Stimulated activated CD8-positive, alpha-beta memory T cell treated with anti-CD3 and anti-CD28 coated beads, Interleukin-4, amount 100 ng/mL, for 1 hour (primary cell): ENCODE measurements at regions not wholly inside any gene's neighbourhood (a gene's known extent, or its start where the extent isn't known, plus 50 kb on each side); places are given as distances from the start of the nearest gene placed in this dataset.

ENCODE experiments used
- DNase-seq, 2 donors: peaks; one replicate each; pipeline ENCODE4 v3.0.0-alpha.2; 2020; ENCODE audit warnings: low read depth in 2 of 2, low spot score in 1 of 2

DNA sequence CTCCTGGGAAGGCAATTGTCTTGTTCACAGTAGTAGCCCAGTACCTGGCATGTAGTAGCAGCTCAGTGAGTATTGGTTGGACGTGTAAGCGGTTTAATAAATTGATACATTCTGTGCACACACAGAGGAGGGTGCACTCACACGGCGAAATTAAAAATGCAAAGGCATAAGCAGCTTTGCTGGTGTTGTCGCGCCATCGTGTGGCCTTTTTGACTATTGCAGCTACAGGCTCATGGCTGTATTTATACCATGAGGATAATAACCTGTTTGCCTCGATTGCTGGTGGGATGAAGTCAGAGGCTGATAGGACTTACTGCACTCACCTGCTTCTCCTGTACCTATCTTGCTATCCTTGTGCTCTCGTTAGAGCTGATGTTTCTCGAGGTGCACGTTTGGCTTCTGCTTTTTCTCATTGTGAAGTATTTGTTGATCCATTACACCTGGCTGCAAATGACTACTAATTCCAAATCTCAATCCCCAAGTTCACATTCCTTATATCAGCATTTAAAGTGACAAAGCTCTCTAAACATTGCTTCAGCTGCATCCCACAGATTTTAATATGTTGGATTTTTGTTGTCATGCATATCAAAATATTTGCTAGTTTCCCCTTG is 61.5 kb downstream of the TBXT start:
- DNase-seq, result peak in 1 of 2 donors; percentile 40

DNA sequence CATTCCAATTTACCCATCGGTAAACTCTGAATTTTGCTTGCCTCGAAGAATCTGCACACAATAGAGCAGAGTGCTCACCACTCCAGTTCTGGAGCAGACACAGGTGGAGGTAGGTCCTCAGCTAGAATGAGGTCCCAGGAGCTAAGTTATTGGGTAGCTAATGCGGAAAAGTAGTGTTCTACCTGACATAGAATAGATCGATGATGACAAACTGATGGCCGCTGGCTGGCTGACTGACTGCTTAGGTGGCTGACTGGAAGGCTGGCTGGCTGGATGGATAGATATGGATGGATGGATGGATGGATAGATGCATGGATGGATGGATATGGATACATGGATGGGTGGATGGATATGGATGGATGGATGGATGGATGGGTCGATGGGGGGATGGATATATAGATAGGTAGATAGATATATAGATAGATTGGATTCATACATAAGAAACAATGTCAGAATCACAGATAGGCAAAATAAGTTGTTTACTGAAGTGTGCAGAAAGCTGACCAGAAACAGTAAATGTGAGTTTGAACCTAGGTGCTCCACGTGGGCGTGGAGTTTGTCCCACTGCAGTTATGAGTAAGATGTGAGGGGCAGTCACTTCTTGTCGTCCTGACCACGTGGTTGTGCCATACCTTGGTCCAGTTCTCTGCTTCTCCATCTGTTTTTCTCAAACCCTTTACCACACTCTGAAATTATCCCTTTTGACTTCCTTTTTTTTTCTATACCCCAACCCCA is 62.1 kb downstream of the TBXT start:
- no peak for DNase-seq

DNA sequence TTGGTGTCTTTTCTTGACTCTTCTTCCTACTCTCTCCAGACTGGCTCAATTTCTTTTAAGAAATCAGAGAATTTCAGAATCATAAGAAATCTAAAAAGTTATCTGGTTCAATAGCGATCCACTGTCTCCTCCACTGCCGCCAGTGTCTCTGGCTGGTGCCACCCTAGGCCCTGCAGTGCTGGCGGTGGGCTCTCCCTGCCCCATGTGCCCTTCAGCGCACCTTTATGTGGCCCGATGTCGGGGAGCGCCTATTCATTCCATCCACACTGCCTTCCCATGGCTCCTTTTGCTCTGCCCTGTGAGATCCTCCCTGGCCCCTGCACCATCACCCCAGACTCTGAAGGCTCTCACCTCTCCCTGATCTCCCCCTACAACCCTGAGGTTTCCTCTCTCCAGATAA is 62.8 kb downstream of the TBXT start:
- DNase-seq, result no peak

DNA sequence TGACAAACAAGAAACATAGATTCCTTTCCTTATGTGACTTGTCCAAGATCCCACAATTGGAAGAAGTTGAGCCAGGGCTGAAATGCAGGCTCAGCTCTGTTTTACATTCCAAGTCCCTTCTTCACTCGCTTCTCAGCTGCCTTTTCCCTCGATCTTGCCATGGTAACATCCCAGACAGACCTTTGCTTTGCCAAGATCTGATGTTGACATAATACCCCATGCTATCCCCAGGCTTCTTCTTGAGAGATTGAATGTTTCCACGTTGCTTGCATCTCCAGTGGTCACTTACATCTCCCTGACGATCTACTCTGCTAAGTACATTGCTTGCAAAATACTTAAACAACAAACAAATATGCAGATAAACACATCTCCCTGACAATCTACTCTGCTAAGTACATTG is 63.5 kb downstream of the TBXT start:
- no peak for DNase-seq

DNA sequence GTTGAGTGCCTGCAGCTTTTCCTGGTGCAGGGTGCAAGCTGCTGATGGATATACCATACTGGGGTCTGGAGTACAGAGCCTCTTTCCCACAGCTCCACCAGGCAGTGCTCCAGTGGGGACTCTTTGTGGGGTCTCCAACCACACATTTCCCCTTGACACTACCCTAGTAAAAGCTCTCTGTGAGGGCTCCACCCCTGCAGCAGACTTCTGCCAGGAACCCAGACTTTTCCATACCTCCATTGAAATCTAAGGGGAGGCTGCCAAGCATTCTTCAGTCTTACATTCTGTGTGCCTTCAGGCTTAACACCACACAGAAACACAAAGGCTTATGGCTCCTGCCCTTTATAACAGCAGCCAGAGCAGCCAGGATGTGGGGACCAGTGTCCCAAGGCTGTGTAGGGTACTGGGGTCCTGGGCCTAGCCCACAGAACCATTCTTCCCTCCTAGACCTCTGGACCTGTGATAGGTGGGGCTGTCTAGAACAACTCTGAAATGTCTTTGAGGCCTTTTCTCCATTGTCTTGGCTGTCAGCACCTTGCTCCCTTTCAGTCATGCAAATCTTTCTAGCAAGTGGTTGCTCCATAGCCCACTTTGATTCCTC is 65.7 kb downstream of the TBXT start:
- DNase-seq, result no peak

DNA sequence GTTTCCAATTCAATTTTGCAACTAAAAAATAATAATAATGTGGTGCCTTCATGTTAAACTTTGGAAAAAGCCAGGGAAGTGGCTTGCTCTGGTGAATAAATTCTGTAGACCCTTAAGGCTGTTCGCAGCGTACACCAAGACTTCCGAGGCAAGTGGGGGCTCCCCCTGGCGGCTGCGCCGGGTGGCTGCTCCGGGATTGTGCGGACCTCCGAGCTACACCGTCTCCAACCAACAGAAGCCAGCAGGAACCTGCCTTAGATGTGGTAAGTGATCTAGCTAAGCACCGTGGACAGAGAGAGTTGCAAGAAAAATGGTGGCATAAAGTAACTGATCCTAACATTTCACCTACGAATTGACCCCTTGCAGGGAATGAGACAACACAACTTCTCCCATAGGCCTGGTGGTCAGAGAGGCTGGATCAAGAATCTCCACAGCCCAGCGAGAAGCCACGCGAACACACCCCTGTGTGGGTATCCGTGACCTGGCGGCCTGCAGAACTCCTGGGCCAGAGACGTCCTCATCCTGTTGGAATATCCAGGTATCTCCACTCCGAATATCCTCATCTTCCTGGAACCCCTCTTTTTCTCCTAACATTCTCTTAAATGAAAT is 69.6 kb downstream of the TBXT start:
- peak in 1 of 2 donors; percentile 17 for DNase-seq

DNA sequence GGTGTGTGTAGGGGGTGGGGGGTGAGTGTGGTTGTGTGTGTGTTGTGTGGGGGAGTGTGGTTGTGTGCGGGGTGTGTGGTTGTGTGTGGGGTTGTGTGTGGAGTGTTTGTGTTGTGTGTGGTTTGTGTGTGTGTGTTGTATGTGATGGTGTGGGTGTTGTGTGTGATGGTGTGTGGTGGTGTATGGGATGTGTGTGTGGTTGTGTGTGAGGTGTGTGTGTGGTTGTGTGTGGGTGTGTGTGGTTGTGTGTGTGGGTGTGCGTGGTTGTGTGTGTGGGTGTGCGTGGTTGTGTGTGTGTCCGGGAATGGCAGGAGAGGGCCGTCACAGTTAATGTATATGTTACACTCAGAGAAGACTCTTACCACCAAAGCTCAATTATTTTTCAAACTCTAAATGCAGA is 79.8 kb downstream of the TBXT start:
- no peak for DNase-seq

DNA sequence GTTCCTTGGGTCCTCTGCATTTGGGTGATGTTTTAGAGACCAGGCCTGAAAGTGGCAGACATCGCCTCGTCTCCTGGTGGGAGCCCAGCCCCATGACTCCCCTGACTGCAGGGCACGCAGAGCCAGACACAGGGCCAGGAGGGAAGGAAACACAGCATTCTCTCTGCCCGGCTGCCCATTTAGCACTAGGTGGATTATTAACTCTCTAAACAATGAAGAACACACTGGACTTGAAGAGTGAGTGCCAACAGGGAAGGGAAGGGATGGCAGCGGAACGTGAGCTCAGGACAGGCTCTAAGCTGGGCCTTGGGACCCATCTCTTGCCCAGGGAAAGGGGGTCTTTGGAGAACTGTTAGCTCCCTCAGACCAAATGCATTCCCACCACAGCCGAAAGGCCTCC is 80.4 kb downstream of the TBXT start:
- DNase-seq, result no peak

DNA sequence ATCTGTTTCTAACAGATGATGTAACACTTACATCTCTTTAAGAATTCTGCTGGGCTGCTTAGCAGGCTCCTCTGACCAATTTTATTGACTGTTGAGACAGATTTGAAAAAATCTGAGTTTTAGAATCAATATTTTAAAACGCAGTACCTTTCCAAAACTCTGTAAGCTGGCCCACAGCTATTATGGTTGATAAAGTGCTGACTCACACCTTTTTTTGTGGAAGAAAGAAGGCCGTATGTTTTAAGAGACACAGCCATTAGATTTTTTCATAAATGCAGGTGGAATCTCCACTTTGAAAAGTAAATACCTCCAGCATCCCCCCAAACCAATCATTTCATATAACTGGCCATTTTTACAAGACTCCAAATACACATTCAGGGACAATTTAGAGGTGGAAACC is 82.2 kb downstream of the TBXT start:
- no peak for DNase-seq

DNA sequence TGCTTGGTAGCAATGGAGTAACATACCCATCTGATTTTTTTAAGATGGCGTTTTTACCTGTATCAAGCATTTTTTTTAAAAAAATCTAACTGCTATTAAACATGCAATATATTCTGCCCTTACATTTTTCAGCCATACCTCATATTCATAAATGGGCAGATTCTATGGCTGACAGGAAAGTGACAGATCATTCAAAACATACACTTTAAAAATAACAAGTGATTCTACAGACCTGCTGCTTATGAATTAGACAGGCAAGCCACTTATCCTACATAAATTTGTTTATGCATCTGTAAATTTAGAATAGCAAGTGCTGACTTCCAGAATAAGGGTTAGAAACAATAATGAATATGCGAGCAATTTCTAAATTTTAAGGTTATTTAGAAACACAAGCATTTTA is 82.7 kb downstream of the TBXT start:
- DNase-seq, result no peak

DNA sequence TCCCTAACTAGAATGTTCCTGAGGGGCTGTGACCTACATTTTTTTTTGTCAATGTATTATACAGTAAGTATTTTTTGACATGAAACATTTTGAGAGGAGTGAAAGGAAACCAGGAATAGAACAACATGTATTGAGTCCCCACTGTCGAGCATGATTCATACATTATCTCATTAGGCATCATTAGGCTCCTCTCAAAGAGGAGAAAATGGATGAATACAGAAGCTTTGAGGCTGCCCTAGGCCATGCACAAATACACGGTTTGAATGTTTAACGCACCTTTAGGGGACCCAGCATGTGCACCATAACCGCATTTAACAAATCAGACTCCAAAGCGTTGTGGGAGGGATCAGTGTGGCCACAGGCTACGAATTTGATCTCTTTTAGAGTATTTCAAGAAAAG is 87.8 kb downstream of the TBXT start:
- no peak for DNase-seq

DNA sequence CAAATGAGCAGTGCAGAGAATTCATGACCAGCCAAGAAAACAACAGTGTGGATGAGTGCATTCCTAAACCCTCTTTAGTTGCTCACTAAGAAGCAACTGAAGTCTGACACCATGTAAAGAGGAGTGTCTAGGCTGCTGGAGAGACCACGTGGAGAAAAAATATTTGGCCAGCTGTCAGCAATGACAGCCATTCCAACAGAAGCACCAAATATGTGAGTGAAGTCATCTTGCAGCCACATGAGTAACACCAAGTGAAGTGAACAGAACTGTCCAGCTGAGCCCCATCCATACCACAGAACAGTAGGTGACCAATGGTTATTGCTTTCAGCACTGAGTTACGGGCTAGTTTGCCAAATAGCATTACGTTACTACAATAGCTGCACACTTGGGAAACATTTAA is 89.4 kb downstream of the TBXT start:
- DNase-seq, result no peak

DNA sequence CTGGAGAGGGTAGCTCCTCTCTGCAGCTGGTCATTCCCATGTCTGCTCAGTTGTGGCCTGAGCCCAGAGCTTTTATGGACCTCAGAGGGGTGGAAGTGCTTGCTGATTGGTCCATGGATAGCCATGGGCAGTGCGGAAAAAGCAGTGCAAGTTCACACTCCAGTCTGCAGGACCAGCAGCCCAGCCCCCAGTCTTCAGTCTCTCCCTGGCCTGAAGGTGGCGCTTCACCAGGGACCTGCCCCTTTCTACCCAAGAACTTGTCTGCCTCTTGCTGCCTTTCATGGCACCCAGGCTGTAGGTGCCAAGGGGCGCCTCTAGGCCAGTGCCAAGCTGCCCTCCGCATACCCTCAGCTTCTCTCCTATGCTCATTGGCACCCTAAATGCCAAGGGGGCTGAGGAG is 91.0 kb downstream of the TBXT start:
- no peak for DNase-seq

DNA sequence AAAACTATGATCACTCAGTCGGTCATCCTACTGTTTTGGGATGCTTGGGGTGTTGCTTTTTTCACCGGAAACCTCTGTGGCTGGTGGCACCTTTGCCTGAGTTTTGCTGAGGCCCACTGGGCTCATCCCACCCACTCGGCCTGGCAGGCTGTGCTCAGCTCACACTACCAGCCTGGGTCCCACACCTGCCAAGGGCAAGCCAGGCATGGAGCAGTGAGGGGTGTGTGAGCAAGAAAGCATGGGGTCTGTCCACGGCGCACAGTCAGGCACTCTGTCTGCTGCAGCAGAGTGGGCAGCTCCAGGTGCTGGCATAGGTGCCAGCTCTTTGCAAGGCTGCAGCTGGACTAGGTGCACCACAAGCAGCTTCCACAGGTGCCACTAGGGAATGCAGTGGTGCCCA is 91.7 kb downstream of the TBXT start:
- no peak for DNase-seq

DNA sequence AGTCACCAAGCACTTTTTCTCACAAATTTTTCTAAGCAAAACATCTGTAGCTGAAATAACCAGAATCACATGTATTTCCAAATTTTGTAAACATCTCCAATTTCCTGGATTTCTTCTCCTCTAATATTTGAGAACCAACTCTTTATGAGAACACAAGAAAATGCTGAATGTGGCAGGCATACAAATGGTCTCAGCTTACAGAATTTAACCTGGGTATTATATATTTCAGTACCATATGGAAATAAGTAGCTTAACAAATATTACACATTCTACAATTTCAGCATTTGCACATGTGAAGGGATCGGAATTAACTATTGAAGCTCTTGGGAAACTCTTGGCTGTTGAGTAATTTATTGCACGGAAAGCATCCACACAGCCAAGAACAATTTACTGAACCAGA is 92.5 kb downstream of the TBXT start:
- no peak for DNase-seq

DNA sequence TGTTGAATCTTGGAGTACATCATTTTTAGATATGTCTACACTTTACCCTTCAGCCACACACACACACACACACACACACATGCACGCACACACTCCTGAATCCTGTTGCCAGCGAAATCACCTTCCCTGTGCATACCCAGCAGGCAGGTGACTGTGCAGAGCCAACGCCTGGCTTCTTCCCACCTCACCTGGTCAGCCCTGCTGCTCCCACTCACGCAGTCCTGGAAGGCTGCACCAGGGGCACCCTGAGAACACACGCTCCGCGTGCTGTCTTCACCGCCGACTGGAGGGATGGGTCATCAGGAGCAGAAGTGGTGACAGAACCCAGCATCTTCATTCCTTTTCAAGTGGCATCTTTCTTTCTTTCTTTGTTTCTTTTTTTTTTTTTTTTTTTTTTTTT is 94.6 kb downstream of the TBXT start:
- no peak for DNase-seq

DNA sequence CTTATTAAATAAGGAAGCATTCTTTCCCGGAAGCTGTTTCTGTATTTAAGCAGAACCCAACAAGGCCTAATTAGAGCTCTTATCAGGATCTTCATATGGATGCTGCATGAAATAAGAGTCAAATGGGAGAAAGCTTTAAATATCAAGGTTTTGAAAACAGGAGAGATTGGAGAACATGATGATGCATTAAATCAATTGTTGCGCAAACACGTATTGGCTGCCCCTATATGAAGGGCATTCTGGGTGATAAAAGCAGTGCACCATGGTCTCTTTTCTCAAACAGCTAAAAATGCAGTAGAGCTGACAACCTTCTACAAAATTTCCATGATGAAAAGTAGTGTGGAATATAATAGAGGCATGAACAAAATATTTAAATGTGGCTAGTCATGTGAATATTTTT is 98.9 kb downstream of the TBXT start:
- DNase-seq, result no peak

DNA sequence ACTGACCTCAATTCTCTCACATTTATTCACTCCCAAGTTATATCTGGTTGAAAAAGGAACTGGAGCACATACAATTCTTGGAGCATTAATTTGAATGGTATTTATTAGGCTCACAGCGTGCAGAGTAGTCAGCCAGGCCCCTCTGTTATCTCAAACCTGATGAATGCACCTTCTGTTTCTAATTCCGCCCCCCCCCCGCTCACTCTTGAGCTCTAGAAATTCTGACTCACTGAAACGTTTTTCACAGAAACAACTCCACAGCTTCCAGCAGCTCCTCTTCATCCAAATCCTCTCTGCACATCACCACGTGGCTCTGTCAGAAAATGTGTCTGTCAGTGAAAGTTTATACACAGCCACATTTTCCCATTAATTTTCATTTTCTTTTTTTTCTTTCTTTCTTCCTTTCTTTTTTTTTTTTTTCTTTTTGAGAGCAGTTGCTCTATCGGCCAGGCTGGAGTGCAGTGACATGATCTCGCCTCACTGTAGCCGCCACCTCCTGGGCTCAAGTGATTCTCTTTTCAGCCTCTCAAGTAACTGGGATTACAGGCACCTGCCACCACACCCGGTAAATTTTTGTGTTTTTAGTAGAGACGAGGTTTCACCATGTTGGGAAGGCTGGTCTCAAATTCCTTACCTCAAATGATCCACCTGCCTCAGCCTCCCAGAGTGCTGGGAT is 109.4 kb downstream of the TBXT start:
- DNase-seq, result no peak

DNA sequence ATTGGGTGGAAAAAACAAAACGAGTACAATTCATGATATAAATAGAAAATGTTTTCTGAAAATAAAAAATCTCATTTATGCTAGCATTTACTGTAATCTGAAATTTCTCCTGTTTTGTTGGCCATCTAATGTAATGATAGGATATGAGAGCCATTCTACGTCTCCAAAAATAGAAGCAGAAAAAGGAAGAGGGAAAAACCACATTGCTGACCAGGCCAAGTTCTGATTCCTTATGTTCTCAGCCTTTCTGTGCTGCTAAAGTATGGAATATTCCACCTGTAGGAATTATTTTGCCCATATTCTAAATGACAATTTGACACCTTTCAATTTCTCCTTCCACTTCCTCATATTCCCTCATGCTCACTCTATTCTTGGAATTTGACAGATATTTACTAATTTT is 110.2 kb downstream of the TBXT start:
- no peak for DNase-seq

DNA sequence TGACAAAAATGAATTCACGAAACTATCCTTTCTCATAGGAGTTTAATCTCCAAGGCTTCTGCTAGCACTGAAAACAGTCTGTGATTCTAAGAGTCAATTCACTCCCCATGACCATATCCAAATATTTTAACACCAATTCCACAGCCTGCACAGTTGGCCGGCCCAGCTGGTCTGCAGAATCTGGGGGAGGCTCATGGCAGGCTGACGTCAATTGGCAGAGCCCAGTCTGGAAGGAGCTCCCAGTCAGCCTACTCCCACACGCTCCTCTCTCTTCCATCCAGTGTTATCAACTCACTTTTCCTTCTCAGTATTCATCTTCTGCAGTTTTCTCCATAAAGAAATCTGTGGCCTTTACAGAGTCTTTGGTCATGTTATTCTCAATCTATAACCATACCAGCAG is 111.0 kb downstream of the TBXT start:
- no peak for DNase-seq

DNA sequence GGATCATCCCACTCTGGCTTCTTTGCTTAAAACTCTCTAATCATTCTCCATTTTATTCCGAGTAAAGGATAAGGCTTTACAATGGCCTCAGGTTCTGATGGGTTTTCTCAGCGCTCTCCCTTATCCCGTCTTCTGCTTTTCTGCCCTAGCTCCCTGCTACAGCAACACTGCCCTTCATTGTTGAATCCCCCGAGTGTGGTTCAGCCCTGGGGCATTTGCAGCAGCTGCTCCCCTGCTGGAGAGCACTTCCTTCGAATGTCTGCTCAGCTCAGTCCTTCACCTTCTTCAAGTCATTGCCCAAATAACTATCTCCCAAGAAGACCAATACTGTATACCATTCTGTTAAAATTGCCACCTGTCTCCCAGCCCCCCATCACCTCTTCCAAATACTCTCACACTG is 111.8 kb downstream of the TBXT start:
- DNase-seq, result no peak

DNA sequence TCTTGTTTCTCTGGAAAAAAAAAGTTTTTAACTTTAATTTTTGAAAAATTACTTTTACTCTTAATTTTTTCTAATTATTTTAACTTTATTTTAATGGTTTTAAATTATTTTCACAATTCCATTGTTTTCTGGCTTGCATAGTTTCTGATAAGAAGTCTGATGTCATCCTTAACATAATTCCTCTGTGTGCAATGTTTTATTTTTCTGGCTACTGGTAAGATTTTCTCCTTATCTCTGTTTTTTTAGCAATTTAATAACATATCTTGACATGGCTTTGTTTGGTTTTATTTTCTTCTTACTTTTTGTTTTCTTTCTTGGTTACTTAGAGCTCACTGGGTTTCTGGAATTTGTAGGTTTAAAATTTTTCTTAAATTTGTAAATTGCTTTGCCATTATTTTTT is 114.8 kb downstream of the TBXT start:
- no peak for DNase-seq
